Fibroblast of lung (primary cell): ENCODE measurements at regions not wholly inside any gene's neighbourhood (a gene's known extent, or its start where the extent isn't known, plus 50 kb on each side); places are given as distances from the start of the nearest gene placed in this dataset.

Experiments
- DNase-seq, 2 donors: peaks; one replicate each; pipeline versions ENCODE4 v3.0.0 to v3.0.0-alpha.2; 2010; ENCODE audit warnings: low read depth in 2 of 2
- H2AFZ ChIP-seq: 2 replicates; pipeline ENCODE4 v1.5.1; 2012; ENCODE audit warnings: low read length, control low read depth, inconsistent platforms
- H3K27ac ChIP-seq: 2 replicates; pipeline ENCODE4 v1.5.1; 2011; ENCODE audit warnings: low read length, control low read depth; ENCODE audit not compliant: insufficient read depth
- H3K27me3 ChIP-seq: 2 replicates; pipeline ENCODE4 v1.5.1; 2011; ENCODE audit warnings: mild to moderate bottlenecking, low read length; ENCODE audit not compliant: control insufficient read depth, insufficient read depth
- H3K36me3 ChIP-seq: 2 replicates; pipeline ENCODE4 v1.5.1; 2011; ENCODE audit warnings: low read length; ENCODE audit not compliant: control insufficient read depth, insufficient read depth
- H3K4me1 ChIP-seq: 2 replicates; pipeline ENCODE4 v1.5.1; 2011; ENCODE audit warnings: low read length; ENCODE audit not compliant: control insufficient read depth, insufficient read depth; ENCODE audit errors: extremely low read depth
- H3K4me2 ChIP-seq: 2 replicates; pipeline ENCODE4 v1.5.1; 2011; ENCODE audit warnings: low read length, control low read depth; ENCODE audit not compliant: insufficient read depth; ENCODE audit errors: extremely low read depth
- H3K4me3 ChIP-seq, 4 experiments: fragments of 200-600 bp in 1 of 4; sonication (generic) in 1 of 4; replicated peaks in 1 of 4; 2 replicates each; pipeline ENCODE4 v1.5.1; 2011 to 2016; ENCODE audit warnings: low read length in 4 of 4, low read depth in 3 of 4, mild to moderate bottlenecking in 3 of 4, control low read depth in 2 of 4, inconsistent platforms in 1 of 4, mixed read lengths in 1 of 4; ENCODE audit not compliant: insufficient read depth in 1 of 4; ENCODE audit errors: control extremely low read depth in 1 of 4
- H3K79me2 ChIP-seq: 2 replicates; pipeline ENCODE4 v1.5.1; 2012; ENCODE audit warnings: mild to moderate bottlenecking, low read length, inconsistent platforms; ENCODE audit not compliant: control insufficient read depth, insufficient read depth
- H3K9ac ChIP-seq: 2 replicates; pipeline ENCODE4 v1.5.1; 2011; ENCODE audit warnings: mild to moderate bottlenecking, low read length, control low read depth; ENCODE audit not compliant: insufficient read depth
- H3K9me3 ChIP-seq: 2 replicates; pipeline ENCODE4 v1.5.1; 2012; ENCODE audit warnings: low read depth, low read length; ENCODE audit not compliant: control insufficient read depth, insufficient read depth
- H4K20me1 ChIP-seq: 2 replicates; pipeline ENCODE4 v1.5.1; 2011; ENCODE audit warnings: low read length; ENCODE audit not compliant: control insufficient read depth, insufficient read depth; ENCODE audit errors: extremely low read depth
- EZH2 ChIP-seq: IDR thresholded peaks from 2 replicates; pipeline ENCODE4 v1.5.1; 2012; ENCODE audit warnings: low read length, control low read depth, mild to moderate bottlenecking; ENCODE audit errors: missing control alignments
- TF ChIP-seq, protein P1 (sequence below), 2 donors: IDR thresholded peaks in 1 of 2; conservative IDR thresholded peaks in 1 of 2; 1 replicate in 1 of 2; 2 replicates in 1 of 2; pipeline ENCODE4 v1.5.1; 2011 to 2012; ENCODE audit warnings: low read length in 2 of 2, control low read depth in 1 of 2, inconsistent platforms in 1 of 2, low read depth in 1 of 2, mild to moderate bottlenecking in 1 of 2

DNA sequence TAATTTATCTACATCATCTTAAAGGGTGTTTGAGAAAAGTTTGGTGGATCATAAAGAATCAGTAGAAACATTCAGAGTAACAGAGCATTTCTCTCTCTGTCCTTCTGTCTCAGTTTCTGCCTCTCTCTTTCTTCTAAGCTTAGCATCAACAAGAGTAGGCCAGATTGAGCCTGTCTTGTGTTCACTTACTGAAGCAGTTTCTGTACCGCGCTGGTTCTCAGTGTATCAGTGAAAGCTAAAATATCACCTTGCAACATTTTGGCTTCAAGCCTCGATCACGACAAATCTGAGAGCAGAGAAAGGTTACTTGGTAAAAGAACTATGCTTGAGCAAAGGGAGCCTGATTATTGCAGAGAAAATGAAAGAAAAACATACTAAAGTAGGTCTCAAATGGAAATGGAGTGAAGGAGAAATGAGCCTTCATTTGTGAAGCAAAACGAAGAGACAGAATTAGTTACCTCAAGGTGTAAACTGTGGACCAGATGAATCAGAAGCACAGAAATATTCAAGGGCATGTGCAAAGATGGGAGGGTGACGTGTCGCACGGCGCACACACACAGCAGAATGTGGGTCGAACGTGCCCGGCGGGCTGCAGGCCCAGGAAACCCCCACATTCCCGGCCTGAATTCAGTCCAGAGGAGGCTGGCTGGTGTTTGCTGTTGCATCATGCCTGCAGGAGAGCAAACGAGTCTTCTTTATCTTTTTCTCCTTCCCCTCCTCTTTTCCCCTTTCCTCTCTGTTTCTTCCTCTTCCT, 509.3 kb downstream of the QKI start:
- no peak for TF ChIP-seq EZH2
- TF ChIP-seq, protein P1, sequence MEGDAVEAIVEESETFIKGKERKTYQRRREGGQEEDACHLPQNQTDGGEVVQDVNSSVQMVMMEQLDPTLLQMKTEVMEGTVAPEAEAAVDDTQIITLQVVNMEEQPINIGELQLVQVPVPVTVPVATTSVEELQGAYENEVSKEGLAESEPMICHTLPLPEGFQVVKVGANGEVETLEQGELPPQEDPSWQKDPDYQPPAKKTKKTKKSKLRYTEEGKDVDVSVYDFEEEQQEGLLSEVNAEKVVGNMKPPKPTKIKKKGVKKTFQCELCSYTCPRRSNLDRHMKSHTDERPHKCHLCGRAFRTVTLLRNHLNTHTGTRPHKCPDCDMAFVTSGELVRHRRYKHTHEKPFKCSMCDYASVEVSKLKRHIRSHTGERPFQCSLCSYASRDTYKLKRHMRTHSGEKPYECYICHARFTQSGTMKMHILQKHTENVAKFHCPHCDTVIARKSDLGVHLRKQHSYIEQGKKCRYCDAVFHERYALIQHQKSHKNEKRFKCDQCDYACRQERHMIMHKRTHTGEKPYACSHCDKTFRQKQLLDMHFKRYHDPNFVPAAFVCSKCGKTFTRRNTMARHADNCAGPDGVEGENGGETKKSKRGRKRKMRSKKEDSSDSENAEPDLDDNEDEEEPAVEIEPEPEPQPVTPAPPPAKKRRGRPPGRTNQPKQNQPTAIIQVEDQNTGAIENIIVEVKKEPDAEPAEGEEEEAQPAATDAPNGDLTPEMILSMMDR (conservative IDR thresholded peaks at IDR 0.05 in 1 of 2, IDR thresholded peaks at IDR 0.05 in 1 of 2; ENCODE audit: low read depth in 1 of 2, low read length in 2 of 2), result no peak
- H3K4me1 ChIP-seq, result no peaks in the 10 kb centered on the region
- H3K4me2 ChIP-seq, result no peak overlapping the region
- H3K27me3 ChIP-seq, result no peaks in the 10 kb centered on the region
- H3K27ac ChIP-seq, result no peak overlapping the region
- no peaks in the 10 kb centered on the region for H4K20me1 ChIP-seq
- H3K9ac ChIP-seq, result no peak overlapping the region
- no peaks in the 10 kb centered on the region for H3K36me3 ChIP-seq
- no peaks in the 10 kb centered on the region for H3K79me2 ChIP-seq
- no peak for DNase-seq
- no peak overlapping the region for H3K4me3 ChIP-seq
- H2AFZ ChIP-seq, result no peak overlapping the region
- H3K9me3 ChIP-seq, result no peaks in the 10 kb centered on the region

DNA sequence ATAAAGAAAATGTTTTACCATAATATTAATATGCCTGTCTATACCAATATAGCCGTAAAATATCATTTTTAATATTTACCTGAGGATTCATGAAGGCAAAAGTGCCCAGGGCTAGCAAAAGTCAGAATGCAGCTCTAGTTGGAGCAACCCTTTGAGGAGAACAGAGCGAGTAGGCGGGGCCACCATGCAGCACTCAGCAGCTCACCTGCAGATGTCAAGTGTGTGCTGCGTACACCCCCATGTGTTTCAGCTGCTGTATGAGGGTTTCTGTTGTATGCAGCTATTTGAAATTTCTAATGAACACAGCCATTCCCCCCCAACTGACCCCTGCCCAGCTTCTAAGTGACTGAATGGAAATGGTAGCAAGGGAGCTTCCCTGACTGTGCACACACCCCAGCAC, 508.0 kb downstream of the QKI start:
- no peaks in the 10 kb centered on the region for H3K4me1 ChIP-seq
- no peaks in the 10 kb centered on the region for H3K36me3 ChIP-seq
- no peaks in the 10 kb centered on the region for H3K27me3 ChIP-seq
- no peaks in the 10 kb centered on the region for H3K9me3 ChIP-seq
- H3K9ac ChIP-seq, result no peak overlapping the region
- H3K79me2 ChIP-seq, result no peaks in the 10 kb centered on the region
- H3K4me3 ChIP-seq, result no peak overlapping the region
- H2AFZ ChIP-seq, result no peak overlapping the region
- TF ChIP-seq, protein P1 (conservative IDR thresholded peaks at IDR 0.05 in 1 of 2, IDR thresholded peaks at IDR 0.05 in 1 of 2; ENCODE audit: low read depth in 1 of 2, low read length in 2 of 2), result no peak
- no peak for TF ChIP-seq EZH2
- no peak overlapping the region for H3K27ac ChIP-seq
- no peak overlapping the region for H3K4me2 ChIP-seq
- H4K20me1 ChIP-seq, result no peaks in the 10 kb centered on the region
- DNase-seq, result no peak

DNA sequence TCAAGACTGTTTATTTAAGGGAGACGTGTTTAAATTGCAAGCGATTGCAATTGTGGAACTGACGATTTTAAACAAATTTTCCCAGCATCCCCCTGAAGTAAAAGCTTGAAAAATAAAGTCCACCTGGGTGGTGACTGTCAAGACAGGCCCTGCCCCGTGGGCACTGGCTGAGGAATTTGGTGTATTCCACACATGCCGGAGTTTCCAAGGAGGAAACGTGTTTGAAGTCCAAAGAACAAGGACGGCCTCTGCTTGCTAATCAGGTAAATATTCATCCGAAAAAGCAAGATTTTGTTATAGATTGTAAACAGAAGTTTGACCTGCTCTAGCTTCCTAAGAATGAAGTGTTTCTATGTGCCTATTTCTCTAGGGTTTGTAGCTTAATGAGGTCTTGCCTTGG, 505.1 kb downstream of the QKI start:
- Histone ChIP-seq H3K4me3 (no peak overlapping the region), H4K20me1 (no peaks in the 10 kb centered on the region), H3K27me3 (no peaks in the 10 kb centered on the region), H3K4me2 (no peak overlapping the region), H3K27ac (no peak overlapping the region), H3K79me2 (no peaks in the 10 kb centered on the region), H3K9me3 (no peaks in the 10 kb centered on the region), H3K9ac (no peak overlapping the region), H2AFZ (no peak overlapping the region), H3K36me3 (no peaks in the 10 kb centered on the region), H3K4me1 (no peaks in the 10 kb centered on the region)
- no peak for TF ChIP-seq EZH2
- TF ChIP-seq, protein P1 (conservative IDR thresholded peaks at IDR 0.05 in 1 of 2, IDR thresholded peaks at IDR 0.05 in 1 of 2; ENCODE audit: low read depth in 1 of 2, low read length in 2 of 2), result no peak
- no peak for DNase-seq
